Smooth muscle cell (in vitro differentiated cells): ENCODE measurements at regions not wholly inside any gene's neighbourhood (a gene's known extent, or its start where the extent isn't known, plus 50 kb on each side); places are given as distances from the start of the nearest gene placed in this dataset.

Experiments used
- DNase-seq: peaks from one replicate; lab custom pipeline; 2025; ENCODE audit not compliant: unreplicated experiment; lab: John Stamatoyannopoulos, UW
- H2AFZ ChIP-seq: fragments of 200-600 bp; sonication (generic); 2 replicates; pipeline ENCODE4 v1.6.0; 2016; ENCODE audit warnings: antibody characterized with exemption, low read depth, mild to moderate bottlenecking
- H3F3A ChIP-seq: fragments of 200-600 bp; sonication (generic); 2 replicates; pipeline ENCODE4 v1.6.0; 2017; ENCODE audit warnings: antibody characterized with exemption, low read depth
- H3K27ac ChIP-seq: fragments of 200-600 bp; sonication (generic); 2 replicates; pipeline ENCODE4 v1.5.1; 2016; ENCODE audit warnings: low read depth, mild to moderate bottlenecking
- H3K27me3 ChIP-seq: fragments of 200-600 bp; sonication (generic); 2 replicates; pipeline ENCODE4 v1.6.1; 2016; ENCODE audit warnings: low read depth, mild to moderate bottlenecking
- H3K36me3 ChIP-seq: fragments of 200-600 bp; sonication (generic); 2 replicates; pipeline ENCODE4 v1.5.1; 2016; ENCODE audit warnings: low read depth
- H3K4me1 ChIP-seq: fragments of 200-600 bp; sonication (generic); 2 replicates; pipeline ENCODE4 v1.5.1; 2016; ENCODE audit warnings: low read depth
- H3K4me2 ChIP-seq: fragments of 200-600 bp; sonication (generic); 2 replicates; pipeline ENCODE4 v1.6.0; 2016; ENCODE audit warnings: mild to moderate bottlenecking
- H3K4me3 ChIP-seq: fragments of 200-600 bp; sonication (generic); 2 replicates; pipeline ENCODE4 v1.5.1; 2016; ENCODE audit warnings: mild to moderate bottlenecking
- H3K79me2 ChIP-seq: fragments of 200-600 bp; sonication (generic); 2 replicates; pipeline ENCODE4 v1.6.0; 2016; ENCODE audit warnings: low read depth, mild to moderate bottlenecking
- H3K9ac ChIP-seq: fragments of 200-600 bp; sonication (generic); 2 replicates; pipeline ENCODE4 v1.6.0; 2016; ENCODE audit warnings: low read depth
- H3K9me3 ChIP-seq: fragments of 200-600 bp; sonication (generic); replicated peaks from 2 replicates; pipeline ENCODE4 v1.5.1; 2016; ENCODE audit warnings: low read depth
- H4K20me1 ChIP-seq: fragments of 200-600 bp; sonication (generic); 2 replicates; pipeline ENCODE4 v1.6.0; 2016; ENCODE audit warnings: low read depth
- CTCF ChIP-seq: fragments of 200-600 bp; sonication (generic); IDR thresholded peaks from 2 replicates; pipeline ENCODE4 v1.5.1; 2017; ENCODE audit warnings: borderline replicate concordance, mild to moderate bottlenecking, antibody characterized with exemption; ENCODE audit not compliant: insufficient read depth, poor library complexity, severe bottlenecking
- WGBS: methylation state at CpG from one replicate; pipeline ENCODE4 v1.1.7; 2016; ENCODE audit warnings: low lambda C conversion rate; 5-methylcytosine and 5-hydroxymethylcytosine counted together

DNA sequence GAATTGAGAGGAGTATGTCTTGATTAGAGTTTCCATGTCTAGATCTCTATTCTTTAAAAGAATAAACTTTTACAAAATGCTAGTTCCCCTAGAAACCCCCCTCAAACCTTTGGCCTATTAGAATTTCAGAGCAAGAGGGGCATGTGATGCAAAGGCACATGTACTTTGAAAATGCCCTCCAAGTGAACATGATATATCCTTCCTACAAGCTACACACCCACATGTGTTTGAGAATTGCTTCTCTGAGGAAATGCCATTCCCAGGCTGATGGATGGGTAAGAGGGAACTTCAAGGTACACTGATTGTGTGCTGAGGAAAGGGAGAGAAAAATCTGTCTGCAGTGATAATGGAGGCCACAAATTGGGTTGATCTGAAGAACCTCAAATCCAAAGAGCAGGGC is 59.5 kb upstream of the PSMA1 start:
- Histone ChIP-seq H3K9me3 (no peaks in the 10 kb centered on the region), H3K9ac (no peak overlapping the region), H3K27ac (no peak overlapping the region), H4K20me1 (no peaks in the 10 kb centered on the region), H3K27me3 (no peaks in the 10 kb centered on the region), H3F3A (peaks cover 8% of the 10 kb centered on the region), H3K4me3 (no peak overlapping the region), H3K79me2 (no peaks in the 10 kb centered on the region), H3K36me3 (no peaks in the 10 kb centered on the region), H3K4me2 (no peak overlapping the region), H3K4me1 (no peaks in the 10 kb centered on the region), H2AFZ (no peak overlapping the region)
- no peak for TF ChIP-seq CTCF
- DNase-seq: no peak

DNA sequence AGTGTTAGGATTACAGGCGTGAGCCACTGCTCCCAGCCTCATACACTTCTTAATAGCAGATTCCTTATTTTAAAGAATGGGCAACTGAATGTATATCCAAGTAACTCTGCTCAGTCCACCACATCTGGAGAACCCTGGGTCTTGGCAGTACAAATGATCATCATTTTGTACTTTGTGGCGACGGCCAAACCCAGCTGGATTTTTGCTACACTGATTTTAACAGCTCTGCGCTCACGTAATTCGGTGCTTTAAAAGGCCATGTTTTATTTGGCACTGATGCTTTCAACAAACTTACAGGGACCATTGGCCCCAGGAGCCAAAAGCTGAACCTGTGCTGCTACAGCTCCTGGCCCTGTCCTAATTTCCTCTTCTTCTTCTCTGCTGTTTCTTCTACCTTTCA is 60.8 kb upstream of the PDE3B start:
- H3K27ac ChIP-seq: no peak overlapping the region
- H3K36me3 ChIP-seq: no peaks in the 10 kb centered on the region
- H3K9me3 ChIP-seq: no peaks in the 10 kb centered on the region
- TF ChIP-seq CTCF: no peak
- no peaks in the 10 kb centered on the region for H4K20me1 ChIP-seq
- H3K4me1 ChIP-seq: no peaks in the 10 kb centered on the region
- H3K9ac ChIP-seq: no peak overlapping the region
- H3F3A ChIP-seq: peaks cover 8% of the 10 kb centered on the region
- no peaks in the 10 kb centered on the region for H3K79me2 ChIP-seq
- no peak overlapping the region for H3K4me3 ChIP-seq
- no peak for DNase-seq
- H2AFZ ChIP-seq: no peak overlapping the region
- H3K4me2 ChIP-seq: no peak overlapping the region
- no peaks in the 10 kb centered on the region for H3K27me3 ChIP-seq
- WGBS: 97% methylated on average over 6 of the region's 6 CpGs

- no peak overlapping the region for H3K9ac ChIP-seq
These were observed 60.2 kb upstream of the PDE3B start for GRCh38 chr11:14583252-14584034.

More at GRCh38 chr11:14583252-14584034, 60.2 kb upstream of the PDE3B start:
- Histone ChIP-seq H3K27ac (no peak overlapping the region), H3K4me2 (no peak overlapping the region), H3F3A (peaks cover 5% of the 10 kb centered on the region), H3K36me3 (no peaks in the 10 kb centered on the region), H3K27me3 (no peaks in the 10 kb centered on the region), H3K4me1 (no peaks in the 10 kb centered on the region), H3K4me3 (no peak overlapping the region), H3K9me3 (no peaks in the 10 kb centered on the region), H4K20me1 (no peaks in the 10 kb centered on the region), H3K79me2 (no peaks in the 10 kb centered on the region), H2AFZ (no peak overlapping the region)
- TF ChIP-seq CTCF: no peak
- no peak for DNase-seq
- WGBS: 73% methylated on average over 8 of the region's 8 CpGs
